ENCODE measurements at regions not wholly inside any gene's neighbourhood (a gene's known extent, or its start where the extent isn't known, plus 50 kb on each side); places are given as distances from the start of the nearest gene placed in this dataset.

DNA sequence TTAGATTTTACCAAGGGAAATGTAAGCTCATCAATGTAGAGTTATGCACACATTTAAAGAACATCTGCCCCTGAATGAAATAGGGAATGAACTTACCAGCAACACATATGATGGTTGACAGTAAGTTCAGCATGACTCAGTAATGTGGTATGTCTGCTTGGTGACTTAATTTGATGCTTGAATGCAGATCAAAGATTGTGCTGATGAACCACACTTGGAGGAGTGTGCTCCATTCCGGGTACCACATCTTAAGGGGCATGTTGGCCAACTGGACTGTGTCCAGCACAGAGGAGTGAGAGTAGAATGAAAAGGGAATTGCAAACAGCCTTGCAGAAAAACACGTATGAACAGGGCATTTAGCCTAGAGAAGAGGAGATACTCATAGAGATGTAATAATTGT, 171.0 kb upstream of the RARB start:
- H3K27ac ChIP-seq: no peak overlapping the region
- TF ChIP-seq, protein P1, sequence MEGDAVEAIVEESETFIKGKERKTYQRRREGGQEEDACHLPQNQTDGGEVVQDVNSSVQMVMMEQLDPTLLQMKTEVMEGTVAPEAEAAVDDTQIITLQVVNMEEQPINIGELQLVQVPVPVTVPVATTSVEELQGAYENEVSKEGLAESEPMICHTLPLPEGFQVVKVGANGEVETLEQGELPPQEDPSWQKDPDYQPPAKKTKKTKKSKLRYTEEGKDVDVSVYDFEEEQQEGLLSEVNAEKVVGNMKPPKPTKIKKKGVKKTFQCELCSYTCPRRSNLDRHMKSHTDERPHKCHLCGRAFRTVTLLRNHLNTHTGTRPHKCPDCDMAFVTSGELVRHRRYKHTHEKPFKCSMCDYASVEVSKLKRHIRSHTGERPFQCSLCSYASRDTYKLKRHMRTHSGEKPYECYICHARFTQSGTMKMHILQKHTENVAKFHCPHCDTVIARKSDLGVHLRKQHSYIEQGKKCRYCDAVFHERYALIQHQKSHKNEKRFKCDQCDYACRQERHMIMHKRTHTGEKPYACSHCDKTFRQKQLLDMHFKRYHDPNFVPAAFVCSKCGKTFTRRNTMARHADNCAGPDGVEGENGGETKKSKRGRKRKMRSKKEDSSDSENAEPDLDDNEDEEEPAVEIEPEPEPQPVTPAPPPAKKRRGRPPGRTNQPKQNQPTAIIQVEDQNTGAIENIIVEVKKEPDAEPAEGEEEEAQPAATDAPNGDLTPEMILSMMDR (conservative IDR thresholded peaks at IDR 0.05): no peak
- TF ChIP-seq ZFX (IDR thresholded peaks at IDR 0.05): no peak

DNA sequence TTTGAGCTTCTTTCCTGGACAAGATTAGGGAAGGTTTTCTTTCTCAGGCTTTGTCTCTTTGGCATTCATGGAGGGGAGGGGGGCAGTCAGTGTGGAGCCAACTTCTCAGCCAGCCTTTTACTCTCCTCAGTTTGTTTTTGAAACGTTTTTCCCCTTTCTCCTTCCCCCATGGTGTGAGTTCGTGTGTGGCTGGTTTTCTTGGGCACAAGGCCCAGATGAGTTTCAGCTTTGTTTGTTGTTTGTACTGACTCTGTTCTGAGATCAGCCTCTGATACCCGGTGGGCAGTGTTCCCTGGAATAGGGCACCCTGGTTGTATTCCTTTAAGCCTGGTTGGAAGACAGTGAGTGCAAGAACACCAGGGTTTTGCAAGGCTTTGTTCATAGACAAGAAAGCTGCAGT, 168.2 kb upstream of the RARB start:
- peak overlapping the region; percentile 81; the same call in 1 of the 2 replicates for H3K27ac ChIP-seq
- no peak for TF ChIP-seq ZFX (IDR thresholded peaks at IDR 0.05)
- TF ChIP-seq, protein P1 (conservative IDR thresholded peaks at IDR 0.05): no peak

DNA sequence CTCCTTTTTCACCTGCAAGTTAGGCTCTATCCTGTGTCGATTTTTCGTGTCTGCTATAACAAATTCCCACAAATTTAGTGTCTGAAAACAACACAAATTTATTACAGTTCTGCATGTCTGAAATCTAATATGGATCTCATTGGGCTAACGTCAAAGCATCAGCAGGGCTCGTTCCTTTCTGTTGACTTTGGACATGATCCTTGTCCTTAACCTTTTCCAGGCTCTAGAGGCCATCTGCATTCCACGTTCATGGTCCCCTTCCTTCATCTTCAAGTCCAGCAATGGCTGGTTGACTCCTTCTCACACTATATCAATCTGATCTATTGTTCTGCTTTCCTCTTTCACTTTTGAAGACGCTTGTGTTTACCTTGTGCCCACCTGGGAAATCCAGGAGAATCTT, 165.7 kb upstream of the RARB start:
- peak overlapping the region; percentile 77; the same call in 1 of the 2 replicates for H3K27ac ChIP-seq
- TF ChIP-seq, protein P1 (conservative IDR thresholded peaks at IDR 0.05): no peak
- TF ChIP-seq ZFX (IDR thresholded peaks at IDR 0.05): no peak

DNA sequence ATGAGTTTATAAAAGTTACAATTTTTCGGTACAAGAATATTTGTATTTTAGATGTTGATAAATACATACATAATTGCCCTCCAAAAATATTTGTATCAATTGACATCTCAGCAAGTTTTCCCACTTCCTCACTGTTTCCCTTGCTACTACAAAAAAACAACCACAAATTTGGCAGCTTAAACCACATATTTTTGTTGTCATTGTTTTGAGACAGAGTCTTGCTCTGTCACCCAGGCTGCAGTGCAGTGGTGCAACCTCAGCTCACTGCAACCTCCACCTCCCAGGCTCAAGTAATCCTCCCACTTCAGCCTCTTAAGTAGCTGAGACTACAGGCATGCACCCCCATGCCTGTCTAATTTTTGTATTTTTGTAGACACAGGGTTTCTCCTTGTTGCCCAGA, 162.8 kb upstream of the RARB start:
- no peak overlapping the region for H3K27ac ChIP-seq

DNA sequence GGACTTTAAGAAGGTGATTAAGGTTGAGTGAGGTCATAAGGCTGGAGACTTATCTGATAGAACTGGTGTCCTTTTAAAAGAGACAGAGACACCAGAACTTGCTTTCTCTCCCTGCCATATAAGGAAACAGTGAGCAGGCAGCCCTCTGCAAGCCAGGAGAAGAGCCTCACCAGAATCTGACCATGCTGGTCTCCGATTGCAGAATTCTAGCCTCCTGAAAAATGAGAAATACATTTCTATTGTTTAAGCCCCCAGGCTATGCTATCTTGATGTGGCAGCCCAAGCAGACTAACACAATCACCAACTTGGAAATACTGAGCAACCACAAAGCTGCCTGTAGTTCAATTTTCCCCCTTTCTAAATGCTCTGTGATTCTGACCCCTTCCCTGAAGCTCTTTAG, 161.4 kb upstream of the RARB start:
- no peak overlapping the region for H3K27ac ChIP-seq
- TF ChIP-seq, protein P1 (conservative IDR thresholded peaks at IDR 0.05): no peak
- TF ChIP-seq ZFX (IDR thresholded peaks at IDR 0.05): no peak

More for the DNA sequence above, 162.8 kb upstream of the RARB start:
- TF ChIP-seq, protein P1 (conservative IDR thresholded peaks at IDR 0.05): no peak
- TF ChIP-seq ZFX (IDR thresholded peaks at IDR 0.05): no peak

DNA sequence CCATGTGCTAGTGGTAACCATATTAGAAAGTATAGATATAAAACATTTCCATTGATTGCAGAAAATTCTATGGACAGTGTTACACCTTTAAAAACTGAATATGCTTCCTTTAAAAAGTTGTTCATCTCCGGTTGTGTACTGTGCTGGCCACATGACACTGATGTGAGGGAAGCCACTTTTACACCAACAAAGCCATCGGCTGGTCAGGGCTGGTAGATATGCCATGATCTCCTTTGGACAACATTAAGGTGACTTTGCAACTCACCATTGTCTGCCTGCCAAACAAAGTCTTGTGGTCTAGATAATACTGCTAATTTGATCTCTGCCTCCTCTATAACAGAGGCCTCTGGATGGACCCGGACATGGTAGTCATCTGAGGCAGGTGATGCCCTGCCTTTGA, 156.0 kb upstream of the RARB start:
- H3K27ac ChIP-seq: no peak overlapping the region

DNA sequence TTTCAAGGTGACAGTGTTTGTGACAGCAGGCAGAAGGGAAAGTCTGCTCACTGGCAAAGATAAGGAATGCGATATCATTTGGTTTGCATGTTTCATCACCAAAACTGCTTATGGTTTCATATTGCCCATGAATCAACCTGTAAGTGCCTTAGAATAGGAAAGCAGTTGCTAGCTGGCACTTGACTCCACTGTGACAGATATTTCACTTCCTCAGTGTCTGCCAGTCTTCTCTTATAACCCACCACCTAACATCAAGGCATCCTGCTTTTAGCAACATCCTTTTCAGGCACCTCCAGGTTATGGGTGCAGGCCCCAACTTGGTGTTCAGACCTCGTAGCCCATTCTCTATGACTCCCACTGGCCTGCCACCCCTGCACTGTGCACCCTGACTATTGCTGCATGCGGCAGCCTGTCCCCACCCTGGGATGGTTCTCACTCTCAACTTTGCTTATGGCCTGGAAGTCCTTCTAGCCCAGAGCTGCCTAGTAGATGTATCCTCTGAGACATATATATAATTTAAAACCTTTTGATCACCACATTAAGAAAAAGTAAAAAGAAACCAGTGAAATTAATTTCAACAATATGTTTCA, 154.4 kb upstream of the RARB start:
- TF ChIP-seq ZFX (IDR thresholded peaks at IDR 0.05): no peak
- TF ChIP-seq, protein P1 (conservative IDR thresholded peaks at IDR 0.05): no peak
- H3K27ac ChIP-seq: no peak overlapping the region

More for the DNA sequence above, 156.0 kb upstream of the RARB start:
- TF ChIP-seq, protein P1 (conservative IDR thresholded peaks at IDR 0.05): no peak
- no peak for TF ChIP-seq ZFX (IDR thresholded peaks at IDR 0.05)

All from C4-2B (cell line).